ENCODE measurements at regions not wholly inside any gene's neighbourhood (a gene's known extent, or its start where the extent isn't known, plus 50 kb on each side); places are given as distances from the start of the nearest gene placed in this dataset.

DNA sequence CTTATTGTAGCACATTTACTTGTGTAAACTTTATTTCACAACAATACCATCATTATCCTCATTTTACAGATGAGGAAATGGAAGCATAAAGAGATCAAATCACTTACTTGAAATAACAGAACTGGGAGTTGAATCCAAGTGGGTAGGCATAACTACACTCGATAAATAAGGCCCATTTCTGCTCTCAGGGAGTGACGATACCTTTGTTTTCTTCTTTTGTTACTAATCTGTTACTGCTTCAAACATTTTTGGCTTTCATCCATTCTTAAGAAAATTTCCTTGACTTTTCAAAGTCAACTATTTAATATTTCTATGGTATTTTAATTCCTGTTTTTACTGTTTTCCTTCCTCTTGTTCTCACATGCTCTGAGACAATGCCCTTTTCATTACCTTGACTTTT, 201.6 kb downstream of the ATP23 start:
- Histone ChIP-seq H3K9me3 (peaks cover 0 to 8% (median 0%) of the 10 kb centered on the region in 12 donors), H3K4me3 (no peak overlapping the region), H3K4me1 (no peaks in the 10 kb centered on the region), H3K27me3 (no peaks in the 10 kb centered on the region), H3K36me3 (no peaks in the 10 kb centered on the region), H3K27ac (no peak overlapping the region)
- ATAC-seq (no peak), DNase-seq (no peak)
- intact Hi-C loops (cut with DNase I) = no loop called here
- 68 to 83% (median 77%) methylated on average over 2 of the region's 2 CpGs for WGBS, 4 donors
- no peak for TF ChIP-seq POLR2A (IDR thresholded peaks at IDR 0.05)
- TF ChIP-seq, protein P1, sequence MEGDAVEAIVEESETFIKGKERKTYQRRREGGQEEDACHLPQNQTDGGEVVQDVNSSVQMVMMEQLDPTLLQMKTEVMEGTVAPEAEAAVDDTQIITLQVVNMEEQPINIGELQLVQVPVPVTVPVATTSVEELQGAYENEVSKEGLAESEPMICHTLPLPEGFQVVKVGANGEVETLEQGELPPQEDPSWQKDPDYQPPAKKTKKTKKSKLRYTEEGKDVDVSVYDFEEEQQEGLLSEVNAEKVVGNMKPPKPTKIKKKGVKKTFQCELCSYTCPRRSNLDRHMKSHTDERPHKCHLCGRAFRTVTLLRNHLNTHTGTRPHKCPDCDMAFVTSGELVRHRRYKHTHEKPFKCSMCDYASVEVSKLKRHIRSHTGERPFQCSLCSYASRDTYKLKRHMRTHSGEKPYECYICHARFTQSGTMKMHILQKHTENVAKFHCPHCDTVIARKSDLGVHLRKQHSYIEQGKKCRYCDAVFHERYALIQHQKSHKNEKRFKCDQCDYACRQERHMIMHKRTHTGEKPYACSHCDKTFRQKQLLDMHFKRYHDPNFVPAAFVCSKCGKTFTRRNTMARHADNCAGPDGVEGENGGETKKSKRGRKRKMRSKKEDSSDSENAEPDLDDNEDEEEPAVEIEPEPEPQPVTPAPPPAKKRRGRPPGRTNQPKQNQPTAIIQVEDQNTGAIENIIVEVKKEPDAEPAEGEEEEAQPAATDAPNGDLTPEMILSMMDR (IDR thresholded peaks at IDR 0.05) = no peak

DNA sequence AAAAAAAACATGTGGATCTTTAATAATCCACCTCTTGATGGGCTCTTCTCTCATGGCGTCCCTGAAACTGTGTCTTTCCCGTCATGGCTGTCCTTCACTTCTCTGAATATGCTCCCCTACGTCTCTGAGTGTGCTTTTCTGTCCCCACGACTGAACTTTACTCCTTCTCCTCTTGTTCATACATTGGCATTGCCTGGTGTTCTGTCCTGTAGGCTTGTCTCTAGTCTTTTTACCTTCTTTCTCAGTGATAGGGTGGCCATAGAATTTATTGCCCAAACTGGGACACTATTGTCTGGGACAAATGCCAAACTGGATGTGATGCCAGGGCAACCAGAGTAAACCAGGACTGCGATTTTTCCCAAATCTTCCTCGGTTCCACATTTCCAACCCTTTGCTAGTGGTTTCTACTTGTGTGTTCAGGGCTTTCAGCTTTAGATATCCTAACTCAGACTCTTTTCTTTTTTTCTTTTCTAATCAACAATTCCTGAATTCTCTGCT, 202.2 kb downstream of the ATP23 start:
- TF ChIP-seq POLR2A (IDR thresholded peaks at IDR 0.05) = no peak
- TF ChIP-seq, protein P1 (IDR thresholded peaks at IDR 0.05) = no peak

DNA sequence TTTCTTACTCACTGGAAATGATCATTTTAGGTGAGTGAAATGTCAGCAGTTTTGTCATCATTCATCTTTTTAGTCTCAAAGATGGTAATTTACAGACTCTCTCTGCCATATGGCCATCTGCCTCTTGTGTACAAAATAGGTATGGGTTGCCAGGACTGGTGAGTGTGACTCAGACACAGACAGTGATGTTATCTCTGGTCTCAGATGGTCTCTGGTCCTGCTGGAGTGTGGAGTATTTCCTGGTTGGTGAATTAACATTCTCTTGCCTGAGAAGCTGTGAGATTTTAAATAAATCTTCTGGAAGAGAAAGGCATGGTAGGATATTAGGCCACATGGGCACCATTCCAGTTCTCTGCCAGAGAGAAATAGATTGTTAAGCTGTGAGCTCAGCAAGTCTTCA, 207.0 kb downstream of the ATP23 start:
- no peaks in the 10 kb centered on the region for H3K27me3 ChIP-seq
- H3K4me1 ChIP-seq = peaks cover 0 to 6% (median 0%) of the 10 kb centered on the region in 12 donors
- no peak overlapping the region for H3K4me3 ChIP-seq
- no peak for DNase-seq
- intact Hi-C loops (cut with DNase I) = no loop called here
- peaks cover 0 to 8% (median 0%) of the 10 kb centered on the region in 12 donors for H3K9me3 ChIP-seq
- H3K27ac ChIP-seq = no peak overlapping the region
- peak in 1 of 4 donors; percentile 38 for ATAC-seq
- TF ChIP-seq, protein P1 (IDR thresholded peaks at IDR 0.05) = no peak
- TF ChIP-seq POLR2A (IDR thresholded peaks at IDR 0.05) = no peak
- H3K36me3 ChIP-seq = no peaks in the 10 kb centered on the region

More for the DNA sequence above, 202.2 kb downstream of the ATP23 start:
- intact Hi-C loops (cut with DNase I) = no loop called here
- WGBS, 4 donors = 85 to 89% (median 87%) methylated on average over 6 of the region's 6 CpGs
- H3K9me3 ChIP-seq = peaks cover 0 to 8% (median 0%) of the 10 kb centered on the region in 12 donors
- DNase-seq = no peak
- H3K4me1 ChIP-seq = peaks cover 0 to 2% (median 0%) of the 10 kb centered on the region in 12 donors
- H3K4me3 ChIP-seq = no peak overlapping the region
- H3K27ac ChIP-seq = no peak overlapping the region
- no peak for ATAC-seq
- H3K27me3 ChIP-seq = no peaks in the 10 kb centered on the region
- no peaks in the 10 kb centered on the region for H3K36me3 ChIP-seq

DNA sequence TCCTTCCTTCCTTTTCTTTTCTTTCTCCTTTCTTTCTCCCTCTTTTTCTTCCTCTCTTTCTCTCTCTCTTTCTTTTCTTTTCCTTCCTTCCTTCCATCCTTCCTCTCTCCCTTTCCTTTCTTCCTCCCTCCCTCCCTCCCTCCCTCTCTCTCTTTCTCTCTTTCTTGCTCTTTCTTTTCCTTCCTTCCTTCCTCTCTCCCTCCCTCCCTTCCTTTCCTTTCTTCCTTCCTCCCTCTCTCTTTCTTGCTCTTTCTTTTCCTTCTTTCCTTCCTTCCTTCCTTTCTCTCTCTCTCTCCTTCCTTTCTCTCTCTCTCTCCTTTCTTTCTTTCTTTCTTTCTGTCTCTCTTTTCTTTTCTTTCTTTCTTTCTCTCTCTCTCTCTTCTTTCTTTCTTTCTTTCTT, 207.6 kb downstream of the ATP23 start:
- H3K9me3 ChIP-seq = peaks cover 0 to 8% (median 0%) of the 10 kb centered on the region in 12 donors
- H3K27me3 ChIP-seq = no peaks in the 10 kb centered on the region
- TF ChIP-seq, protein P1 (IDR thresholded peaks at IDR 0.05) = no peak
- ATAC-seq (no peak), DNase-seq (no peak)
- no peak overlapping the region for H3K4me3 ChIP-seq
- H3K36me3 ChIP-seq = no peaks in the 10 kb centered on the region
- peaks cover 0 to 6% (median 0%) of the 10 kb centered on the region in 12 donors for H3K4me1 ChIP-seq
- no peak overlapping the region for H3K27ac ChIP-seq
- intact Hi-C loops (cut with DNase I) = no loop called here
